GM18502 (cell line): ENCODE measurements at regions not wholly inside any gene's neighbourhood (a gene's known extent, or its start where the extent isn't known, plus 50 kb on each side); places are given as distances from the start of the nearest gene placed in this dataset.

Experiments used
- ATAC-seq: cut with Tn5 transposase; IDR thresholded peaks from one replicate; pipeline ENCODE4 v1.9.1; 2021; ENCODE audit warnings: mild to moderate bottlenecking; ENCODE audit not compliant: unreplicated experiment, poor library complexity

GRCh38 chr11:64456509-64457320 lies 97.8 kb downstream of the RPS6KA4 start:
- ATAC-seq, result no peak

DNA sequence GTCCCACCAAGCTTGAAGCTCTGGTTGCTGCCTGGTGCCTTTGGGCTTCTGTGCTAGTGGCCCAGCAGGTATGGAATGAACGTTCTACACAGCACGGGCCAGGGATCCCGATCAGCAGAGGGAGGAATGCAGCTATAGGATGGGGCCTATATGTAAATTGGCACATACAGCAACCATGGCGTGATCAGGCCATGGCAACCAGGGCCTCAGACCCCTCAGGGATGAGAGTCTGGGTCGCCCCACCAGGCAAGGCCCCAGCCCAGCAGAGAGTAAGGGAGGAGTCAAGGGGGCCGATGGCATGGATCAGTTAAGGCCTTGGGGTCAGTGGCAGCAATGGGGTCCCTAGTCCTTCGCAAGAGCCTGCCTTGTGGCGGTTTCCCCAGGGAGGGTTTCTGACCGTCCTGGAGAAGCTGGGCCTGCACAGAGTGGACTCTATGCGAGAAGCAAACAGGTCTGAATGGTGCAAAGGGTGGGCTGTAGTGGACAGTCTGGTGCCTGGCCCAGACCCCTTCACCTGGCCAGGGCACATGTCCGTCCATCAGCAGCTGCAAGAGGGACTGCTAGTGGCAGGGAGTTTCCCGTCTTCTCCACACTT lies 98.2 kb upstream of the SLC22A11 start:
- no peak for ATAC-seq

GRCh38 chr11:64458997-64459396 lies 96.7 kb upstream of the SLC22A11 start:
- ATAC-seq, result no peak

- no peak for ATAC-seq
Measured at GRCh38 chr11:64459609-64460008, 96.1 kb upstream of the SLC22A11 start.

- no peak for ATAC-seq
Measured at GRCh38 chr11:64461081-64461480, 94.7 kb upstream of the SLC22A11 start.

GRCh38 chr11:64466115-64466718 lies 89.5 kb upstream of the SLC22A11 start:
- ATAC-seq, result no peak

- ATAC-seq, result no peak
Measured at GRCh38 chr11:64469288-64469687, 86.5 kb upstream of the SLC22A11 start.

- ATAC-seq, result no peak
Measured at GRCh38 chr11:64472593-64473455, 82.9 kb upstream of the SLC22A11 start.

- no peak for ATAC-seq
Measured at GRCh38 chr11:64474680-64475079, 81.1 kb upstream of the SLC22A11 start.

GRCh38 chr11:64475145-64475544 lies 80.6 kb upstream of the SLC22A11 start:
- no peak for ATAC-seq

DNA sequence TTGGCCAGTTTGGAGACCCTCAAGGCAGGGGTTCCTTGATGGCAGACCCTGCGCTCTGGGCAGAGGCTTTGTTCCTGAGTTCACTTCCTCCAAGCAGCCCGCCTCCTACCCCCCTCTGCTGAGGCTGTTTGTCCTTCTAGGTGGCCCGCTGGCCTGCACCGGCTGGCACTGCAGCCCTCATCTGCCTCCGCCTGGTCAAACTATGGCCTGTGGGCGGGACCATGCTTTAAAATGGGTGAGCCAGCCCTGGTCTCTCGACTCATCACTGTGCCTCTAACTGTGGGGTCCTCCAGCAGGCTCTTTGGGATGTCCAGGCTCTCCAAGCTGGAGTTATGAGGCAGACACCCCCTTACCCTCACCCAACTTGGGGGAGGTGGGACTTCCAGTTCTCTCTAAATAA lies 78.9 kb upstream of the SLC22A11 start:
- no peak for ATAC-seq

DNA sequence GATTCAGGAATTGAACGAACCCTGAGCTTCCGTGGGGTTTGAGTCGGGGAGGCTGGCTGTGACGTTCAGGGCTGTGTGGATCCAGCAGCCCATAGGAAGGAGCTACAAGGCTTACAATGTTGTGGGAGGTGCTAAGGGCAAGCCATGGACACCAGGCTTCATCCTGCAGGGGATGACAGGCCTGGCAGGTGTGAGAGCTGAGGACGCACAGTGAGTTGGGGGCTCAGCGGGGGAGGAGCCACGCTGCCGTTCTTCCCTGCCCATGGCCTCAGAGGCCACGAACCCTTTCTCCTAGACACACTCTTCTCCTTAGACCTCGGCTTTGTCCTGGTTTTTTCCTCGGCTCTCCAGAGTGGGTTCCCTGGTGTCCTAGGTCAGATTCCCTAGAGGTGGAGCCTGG lies 78.1 kb upstream of the SLC22A11 start:
- ATAC-seq, result no peak

DNA sequence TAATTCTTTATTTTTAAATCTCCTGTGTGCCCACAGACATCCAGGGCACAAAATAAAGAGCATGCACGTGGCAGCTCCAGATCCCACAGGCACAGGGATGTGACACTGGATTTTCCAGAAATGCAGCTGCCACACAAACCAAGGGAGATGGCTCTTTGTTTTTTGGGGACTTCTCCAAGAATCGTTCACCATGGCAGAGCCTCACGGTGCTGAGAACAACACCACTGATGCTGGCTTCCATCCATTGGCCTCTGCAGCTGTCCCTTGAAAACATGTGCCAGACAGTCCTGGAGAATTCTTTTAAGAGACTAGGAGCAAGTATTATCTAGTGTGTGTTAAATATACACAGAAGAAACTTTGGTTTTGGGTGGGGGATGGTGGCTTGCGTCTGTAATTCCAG lies 73.2 kb upstream of the SLC22A11 start:
- ATAC-seq, result no peak

DNA sequence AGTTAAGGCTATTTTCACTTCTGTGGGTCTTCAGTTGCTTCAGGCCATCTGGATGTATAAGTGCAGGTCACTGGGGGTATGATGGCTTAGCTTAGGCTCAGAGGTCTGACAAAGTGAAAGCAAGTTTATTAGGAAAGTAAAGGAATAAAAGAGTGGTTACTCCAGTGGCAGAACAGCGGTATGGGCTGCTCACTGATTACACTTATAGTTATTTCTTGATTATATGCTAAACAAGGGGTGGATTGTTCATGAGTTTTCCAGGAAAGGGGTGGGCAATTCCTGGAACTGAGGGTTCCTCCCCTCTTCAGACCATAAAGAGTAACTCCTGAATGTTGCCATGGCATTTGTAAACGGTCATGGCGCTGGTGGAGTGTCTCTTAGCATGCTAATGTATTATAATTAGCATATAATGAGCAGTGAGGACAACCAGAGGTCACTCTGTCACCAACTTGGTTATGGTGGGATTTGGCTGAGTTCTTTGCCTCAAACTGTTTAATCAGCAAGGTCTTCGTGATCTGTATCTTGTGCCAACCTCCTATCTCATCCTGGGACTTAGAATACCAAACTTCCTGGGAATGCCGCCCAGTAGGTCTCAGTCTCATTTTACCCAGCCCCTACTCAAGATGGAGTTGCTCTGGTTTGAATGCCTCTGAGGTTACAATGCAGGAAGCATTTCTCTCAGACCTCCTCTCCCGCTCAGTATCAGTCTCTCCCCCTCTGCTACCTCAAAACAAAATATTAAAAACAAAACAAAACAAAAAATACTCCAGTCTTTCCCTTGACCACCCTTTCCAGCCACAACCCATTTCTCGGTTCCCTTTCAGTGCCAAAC lies 71.3 kb upstream of the SLC22A11 start:
- ATAC-seq, result no peak

- ATAC-seq, result no peak
Measured at GRCh38 chr11:64485074-64485473, 70.7 kb upstream of the SLC22A11 start.

GRCh38 chr11:64489831-64490441 lies 65.8 kb upstream of the SLC22A11 start:
- ATAC-seq, result no peak

- ATAC-seq, result no peak
Measured at GRCh38 chr11:64490562-64491216, 65.1 kb upstream of the SLC22A11 start.

DNA sequence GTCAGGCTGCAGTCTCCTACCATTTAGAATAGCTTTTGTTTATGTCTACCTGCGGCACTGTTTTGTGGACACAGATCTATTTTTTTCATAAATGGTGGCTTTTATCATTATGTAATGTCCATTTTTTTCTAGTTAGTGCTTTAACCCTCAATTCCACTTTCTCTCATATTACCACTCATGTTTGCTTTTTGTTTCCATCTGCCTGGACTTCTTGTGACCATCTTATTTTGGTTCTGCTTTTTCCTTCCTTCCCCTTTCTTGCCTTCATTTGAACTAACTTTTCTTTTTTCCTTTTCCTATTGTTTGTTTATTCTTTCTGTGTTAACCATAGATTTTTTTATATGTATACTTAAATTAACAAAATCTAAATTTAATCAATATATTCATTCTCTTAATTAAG lies 63.2 kb upstream of the SLC22A11 start:
- ATAC-seq, result no peak

DNA sequence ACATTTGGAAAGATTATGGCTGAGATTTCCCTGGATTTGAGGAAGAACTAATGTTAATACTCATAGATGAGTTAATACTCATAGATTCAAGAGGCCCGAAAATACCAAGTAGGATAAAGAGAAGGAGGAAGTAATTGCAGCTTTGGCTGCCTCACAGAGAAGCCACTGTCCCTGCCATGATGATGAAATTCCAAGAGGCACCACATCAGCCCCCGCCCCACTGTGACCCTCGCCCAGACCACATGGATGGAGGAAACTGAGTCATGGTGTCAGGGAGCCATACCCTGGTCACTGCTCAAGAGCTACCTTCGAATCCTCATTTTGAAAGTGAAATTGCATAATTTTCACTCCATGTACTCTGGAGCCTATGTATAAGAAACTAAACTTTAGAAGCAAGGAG lies 57.6 kb upstream of the SLC22A11 start:
- no peak for ATAC-seq
